ENCODE measurements at regions not wholly inside any gene's neighbourhood (a gene's known extent, or its start where the extent isn't known, plus 50 kb on each side); places are given as distances from the start of the nearest gene placed in this dataset.

GRCh38 chr9:108108852-108109448, 619.4 kb upstream of the KLF4 start:
- DNase-seq: no peak
- no peak overlapping the region for H3K27ac ChIP-seq
- TF ChIP-seq, protein P1, sequence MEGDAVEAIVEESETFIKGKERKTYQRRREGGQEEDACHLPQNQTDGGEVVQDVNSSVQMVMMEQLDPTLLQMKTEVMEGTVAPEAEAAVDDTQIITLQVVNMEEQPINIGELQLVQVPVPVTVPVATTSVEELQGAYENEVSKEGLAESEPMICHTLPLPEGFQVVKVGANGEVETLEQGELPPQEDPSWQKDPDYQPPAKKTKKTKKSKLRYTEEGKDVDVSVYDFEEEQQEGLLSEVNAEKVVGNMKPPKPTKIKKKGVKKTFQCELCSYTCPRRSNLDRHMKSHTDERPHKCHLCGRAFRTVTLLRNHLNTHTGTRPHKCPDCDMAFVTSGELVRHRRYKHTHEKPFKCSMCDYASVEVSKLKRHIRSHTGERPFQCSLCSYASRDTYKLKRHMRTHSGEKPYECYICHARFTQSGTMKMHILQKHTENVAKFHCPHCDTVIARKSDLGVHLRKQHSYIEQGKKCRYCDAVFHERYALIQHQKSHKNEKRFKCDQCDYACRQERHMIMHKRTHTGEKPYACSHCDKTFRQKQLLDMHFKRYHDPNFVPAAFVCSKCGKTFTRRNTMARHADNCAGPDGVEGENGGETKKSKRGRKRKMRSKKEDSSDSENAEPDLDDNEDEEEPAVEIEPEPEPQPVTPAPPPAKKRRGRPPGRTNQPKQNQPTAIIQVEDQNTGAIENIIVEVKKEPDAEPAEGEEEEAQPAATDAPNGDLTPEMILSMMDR (IDR thresholded peaks at IDR 0.05): no peak
- no peaks in the 10 kb centered on the region for H3K36me3 ChIP-seq
- no peaks in the 10 kb centered on the region for H3K4me1 ChIP-seq
- no peaks in the 10 kb centered on the region for H3K27me3 ChIP-seq
- H3K9me3 ChIP-seq: no peaks in the 10 kb centered on the region
- intact Hi-C loops (cut with DNase I; ENCODE audit: low total_unique reads): no loop called here
- H3K4me3 ChIP-seq: no peak overlapping the region

DNA sequence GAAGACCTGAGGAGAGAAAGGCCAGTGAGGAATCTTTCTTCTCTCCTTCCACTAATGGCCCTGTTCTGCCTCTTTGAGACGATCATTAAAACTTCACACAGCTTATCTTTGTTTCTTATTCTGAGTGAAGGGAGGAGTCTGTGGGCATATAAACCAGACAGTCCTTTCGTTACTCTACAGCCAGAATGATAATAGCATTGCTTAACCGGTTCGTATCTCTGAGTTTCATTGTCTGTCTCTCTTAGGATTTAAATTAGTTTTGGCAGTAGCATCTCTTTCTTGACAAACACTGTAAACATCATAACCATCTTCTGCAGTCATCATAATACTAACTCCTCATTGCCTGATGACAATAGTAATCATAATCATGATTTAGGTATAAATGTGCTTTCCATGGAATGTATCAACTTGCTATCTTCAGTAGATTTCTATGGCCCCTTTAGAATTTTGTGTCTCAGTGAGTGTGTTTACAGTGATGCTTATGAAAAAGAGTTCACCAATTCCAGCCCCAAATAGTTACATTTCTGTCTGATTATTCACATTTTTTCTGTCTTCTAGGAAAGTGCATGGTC, 618.8 kb upstream of the KLF4 start:
- Histone ChIP-seq H3K27me3 (no peaks in the 10 kb centered on the region), H3K4me3 (no peak overlapping the region), H3K4me1 (no peaks in the 10 kb centered on the region), H3K27ac (no peak overlapping the region), H3K9me3 (no peaks in the 10 kb centered on the region), H3K36me3 (no peaks in the 10 kb centered on the region)
- DNase-seq: no peak
- TF ChIP-seq, protein P1 (IDR thresholded peaks at IDR 0.05): no peak
- intact Hi-C loops (cut with DNase I; ENCODE audit: low total_unique reads): no loop called here

DNA sequence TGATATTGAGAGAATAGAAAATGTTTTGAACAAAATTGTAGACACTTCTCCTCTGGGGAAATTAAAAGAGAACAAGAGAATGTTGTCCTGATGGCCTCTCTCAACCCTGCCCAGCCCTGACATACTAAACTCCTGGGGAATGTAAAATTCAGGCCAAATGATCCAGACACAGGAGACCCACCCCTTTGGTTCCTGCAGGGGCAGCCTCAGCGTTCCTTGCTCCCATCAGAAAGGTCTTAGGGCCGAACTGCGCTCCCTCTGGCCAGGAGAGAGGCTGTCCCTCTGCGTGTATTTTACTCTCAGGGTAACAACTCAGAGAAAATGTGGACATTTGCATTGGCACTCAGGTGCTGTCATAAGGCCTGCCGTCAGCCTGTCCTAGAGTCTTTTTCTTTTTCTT, 616.3 kb upstream of the KLF4 start:
- H3K9me3 ChIP-seq: no peaks in the 10 kb centered on the region
- TF ChIP-seq, protein P1 (IDR thresholded peaks at IDR 0.05): no peak
- no peak for DNase-seq
- no peaks in the 10 kb centered on the region for H3K27me3 ChIP-seq
- H3K27ac ChIP-seq: no peak overlapping the region
- H3K4me1 ChIP-seq: no peaks in the 10 kb centered on the region
- intact Hi-C loops (cut with DNase I; ENCODE audit: low total_unique reads): no loop called here
- H3K36me3 ChIP-seq: no peaks in the 10 kb centered on the region
- no peak overlapping the region for H3K4me3 ChIP-seq

- TF ChIP-seq, protein P1 (IDR thresholded peaks at IDR 0.05): no peak
- no peak overlapping the region for H3K4me3 ChIP-seq
- H3K27me3 ChIP-seq: no peaks in the 10 kb centered on the region
- DNase-seq: no peak
- no peaks in the 10 kb centered on the region for H3K9me3 ChIP-seq
- no peaks in the 10 kb centered on the region for H3K4me1 ChIP-seq
- no peaks in the 10 kb centered on the region for H3K36me3 ChIP-seq
- intact Hi-C loops (cut with DNase I; ENCODE audit: low total_unique reads): no loop called here
- H3K27ac ChIP-seq: no peak overlapping the region
Observed at GRCh38 chr9:108104991-108105390, 615.4 kb upstream of the KLF4 start.

- intact Hi-C loops (cut with DNase I; ENCODE audit: low total_unique reads): no loop called here
- H3K27ac ChIP-seq: no peak overlapping the region
- no peak for DNase-seq
- H3K9me3 ChIP-seq: no peaks in the 10 kb centered on the region
- no peaks in the 10 kb centered on the region for H3K4me1 ChIP-seq
- no peaks in the 10 kb centered on the region for H3K27me3 ChIP-seq
- no peaks in the 10 kb centered on the region for H3K36me3 ChIP-seq
- TF ChIP-seq, protein P1 (IDR thresholded peaks at IDR 0.05): no peak
- no peak overlapping the region for H3K4me3 ChIP-seq
Observed at GRCh38 chr9:108103046-108103693, 613.6 kb upstream of the KLF4 start.
